ENCODE measurements at regions not wholly inside any gene's neighbourhood (a gene's known extent, or its start where the extent isn't known, plus 50 kb on each side); places are given as distances from the start of the nearest gene placed in this dataset.

GRCh38 chr5:3324421-3325101 is 271.1 kb upstream of the IRX1 start:
- TF ChIP-seq CTCF (IDR thresholded peaks at IDR 0.05) (no peak), POLR2AphosphoS5 (IDR thresholded peaks at IDR 0.05; ENCODE audit: low read depth, low read length) (no peak), EZH2phosphoT487 (IDR thresholded peaks at IDR 0.05; ENCODE audit: borderline replicate concordance, low read depth) (no peak), YY1 (IDR thresholded peaks at IDR 0.05; ENCODE audit: low read depth) (no peak), EP300 (IDR thresholded peaks at IDR 0.05; ENCODE audit: borderline replicate concordance in 1 of 2, low read depth in 1 of 2, low read length in 1 of 2) (no peak), GABPA (IDR thresholded peaks at IDR 0.05; ENCODE audit: low read depth) (no peak), SMC3 (IDR thresholded peaks at IDR 0.05; ENCODE audit: low read depth, low read length) (no peak), RXRA (IDR thresholded peaks at IDR 0.05; ENCODE audit: borderline replicate concordance, low read depth) (no peak)
